Neural progenitor cell (in vitro differentiated cells): ENCODE measurements at regions not wholly inside any gene's neighbourhood (a gene's known extent, or its start where the extent isn't known, plus 50 kb on each side); places are given as distances from the start of the nearest gene placed in this dataset.

Experiments
- DNase-seq: peaks from one replicate; pipeline ENCODE4 v3.0.0-alpha.2; 2016; ENCODE audit warnings: low spot score
- H2AFZ ChIP-seq: fragments of 200-600 bp; sonication (generic); replicated peaks from 2 replicates; pipeline ENCODE4 v1.6.1; 2016; ENCODE audit warnings: antibody characterized with exemption
- H3F3A ChIP-seq: fragments of 200-600 bp; sonication (generic); 2 replicates; pipeline ENCODE4 v1.6.1; 2016; ENCODE audit warnings: antibody characterized with exemption, low read depth
- H3K27ac ChIP-seq: fragments of 200-600 bp; sonication (generic); 2 replicates; pipeline ENCODE4 v1.5.1; 2016; ENCODE audit warnings: mild to moderate bottlenecking
- H3K27me3 ChIP-seq: fragments of 200-600 bp; sonication (generic); 2 replicates; pipeline ENCODE4 v1.6.1; 2016; ENCODE audit warnings: mild to moderate bottlenecking, moderate library complexity
- H3K36me3 ChIP-seq: fragments of 200-600 bp; sonication (generic); 2 replicates; pipeline ENCODE4 v1.5.1; 2016
- H3K4me1 ChIP-seq: fragments of 200-600 bp; sonication (generic); 2 replicates; pipeline ENCODE4 v1.6.1; 2016; ENCODE audit warnings: mixed run types
- H3K4me2 ChIP-seq: fragments of 200-600 bp; sonication (generic); 2 replicates; pipeline ENCODE4 v1.6.1; 2016
- H3K4me3 ChIP-seq: fragments of 200-600 bp; sonication (generic); 2 replicates; pipeline ENCODE4 v1.5.1; 2016
- H3K79me2 ChIP-seq: fragments of 200-600 bp; sonication (generic); 2 replicates; pipeline ENCODE4 v1.6.1; 2016; ENCODE audit warnings: low read depth
- H3K9ac ChIP-seq: fragments of 200-600 bp; sonication (generic); 2 replicates; pipeline ENCODE4 v1.6.1; 2016
- H3K9me3 ChIP-seq: fragments of 200-600 bp; sonication (generic); 2 replicates; pipeline ENCODE4 v1.5.1; 2016; ENCODE audit warnings: low read depth
- H4K20me1 ChIP-seq: fragments of 200-600 bp; sonication (generic); 2 replicates; pipeline ENCODE4 v1.6.1; 2016; ENCODE audit warnings: low read depth
- H3K27ac Mint-ChIP-seq: 3 replicates; pipeline ENCODE4 v1.8.0; 2021; ENCODE audit warnings: mixed read lengths
- H3K27me3 Mint-ChIP-seq: 2 replicates; pipeline ENCODE4 v1.8.0; 2022; ENCODE audit warnings: low read depth, mild to moderate bottlenecking, inconsistent platforms, moderate library complexity, mixed read lengths; ENCODE audit not compliant: insufficient read depth
- H3K36me3 Mint-ChIP-seq: 3 replicates; pipeline ENCODE4 v1.8.0; 2021; ENCODE audit warnings: mixed read lengths
- H3K4me1 Mint-ChIP-seq: 3 replicates; pipeline ENCODE4 v1.8.0; 2021; ENCODE audit warnings: mixed read lengths
- H3K4me3 Mint-ChIP-seq: 3 replicates; pipeline ENCODE4 v1.8.0; 2021; ENCODE audit warnings: mild to moderate bottlenecking, moderate library complexity, mixed read lengths
- H3K9me3 Mint-ChIP-seq: 3 replicates; pipeline ENCODE4 v1.8.0; 2020; ENCODE audit warnings: mixed read lengths
- EZH2 ChIP-seq: fragments of 200-600 bp; sonication (generic); IDR thresholded peaks from 2 replicates; pipeline ENCODE4 v1.6.1; 2017; ENCODE audit warnings: antibody characterized with exemption, mild to moderate bottlenecking, moderate library complexity
- EZH2phosphoT487 ChIP-seq: fragments of 200-600 bp; sonication (generic); IDR thresholded peaks from 2 replicates; pipeline ENCODE4 v1.6.1; 2017; ENCODE audit warnings: antibody characterized with exemption
- TF ChIP-seq, protein P1 (sequence below): fragments of 200-600 bp; sonication (generic); IDR thresholded peaks from 2 replicates; pipeline ENCODE4 v1.5.1; 2017; ENCODE audit warnings: antibody characterized with exemption, mild to moderate bottlenecking

DNA sequence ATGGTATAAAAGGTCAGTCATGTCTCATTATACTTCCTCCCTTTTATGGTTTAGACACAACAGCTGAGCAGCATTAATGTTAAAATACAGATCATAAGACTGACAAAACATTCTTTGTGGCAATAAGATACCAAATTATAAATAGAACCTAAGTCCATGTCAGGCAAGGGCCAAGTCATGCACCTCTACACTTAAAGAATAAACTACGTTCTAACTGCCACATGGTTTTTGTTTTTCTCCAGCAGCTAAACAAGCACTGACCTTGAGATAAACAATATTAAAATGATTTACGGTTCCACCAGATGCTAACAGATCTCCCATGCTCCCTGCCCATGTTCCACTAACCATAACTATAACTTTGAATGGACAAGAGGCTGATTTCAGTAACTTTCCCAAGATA lies 368.6 kb upstream of the TFPI start:
- no peaks in the 10 kb centered on the region for H3K27me3 ChIP-seq
- no peak overlapping the region for H2AFZ ChIP-seq
- Mint-ChIP-seq H3K36me3 (no peaks in the 10 kb centered on the region), H3K27ac (no peak overlapping the region), H3K9me3 (no peaks in the 10 kb centered on the region), H3K4me1 (no peaks in the 10 kb centered on the region), H3K4me3 (no peak overlapping the region), H3K27me3 (no peaks in the 10 kb centered on the region)
- no peaks in the 10 kb centered on the region for H4K20me1 ChIP-seq
- TF ChIP-seq EZH2phosphoT487: no peak
- TF ChIP-seq EZH2: no peak
- TF ChIP-seq, protein P1, sequence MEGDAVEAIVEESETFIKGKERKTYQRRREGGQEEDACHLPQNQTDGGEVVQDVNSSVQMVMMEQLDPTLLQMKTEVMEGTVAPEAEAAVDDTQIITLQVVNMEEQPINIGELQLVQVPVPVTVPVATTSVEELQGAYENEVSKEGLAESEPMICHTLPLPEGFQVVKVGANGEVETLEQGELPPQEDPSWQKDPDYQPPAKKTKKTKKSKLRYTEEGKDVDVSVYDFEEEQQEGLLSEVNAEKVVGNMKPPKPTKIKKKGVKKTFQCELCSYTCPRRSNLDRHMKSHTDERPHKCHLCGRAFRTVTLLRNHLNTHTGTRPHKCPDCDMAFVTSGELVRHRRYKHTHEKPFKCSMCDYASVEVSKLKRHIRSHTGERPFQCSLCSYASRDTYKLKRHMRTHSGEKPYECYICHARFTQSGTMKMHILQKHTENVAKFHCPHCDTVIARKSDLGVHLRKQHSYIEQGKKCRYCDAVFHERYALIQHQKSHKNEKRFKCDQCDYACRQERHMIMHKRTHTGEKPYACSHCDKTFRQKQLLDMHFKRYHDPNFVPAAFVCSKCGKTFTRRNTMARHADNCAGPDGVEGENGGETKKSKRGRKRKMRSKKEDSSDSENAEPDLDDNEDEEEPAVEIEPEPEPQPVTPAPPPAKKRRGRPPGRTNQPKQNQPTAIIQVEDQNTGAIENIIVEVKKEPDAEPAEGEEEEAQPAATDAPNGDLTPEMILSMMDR: no peak
- no peaks in the 10 kb centered on the region for H3K36me3 ChIP-seq
- DNase-seq: no peak
- no peak overlapping the region for H3K4me3 ChIP-seq
- no peaks in the 10 kb centered on the region for H3K79me2 ChIP-seq
- H3K4me2 ChIP-seq: no peak overlapping the region
- no peaks in the 10 kb centered on the region for H3K9me3 ChIP-seq
- no peak overlapping the region for H3K9ac ChIP-seq
- no peak overlapping the region for H3K27ac ChIP-seq
- peaks cover 4% of the 10 kb centered on the region for H3F3A ChIP-seq
- peaks cover 2% of the 10 kb centered on the region for H3K4me1 ChIP-seq

DNA sequence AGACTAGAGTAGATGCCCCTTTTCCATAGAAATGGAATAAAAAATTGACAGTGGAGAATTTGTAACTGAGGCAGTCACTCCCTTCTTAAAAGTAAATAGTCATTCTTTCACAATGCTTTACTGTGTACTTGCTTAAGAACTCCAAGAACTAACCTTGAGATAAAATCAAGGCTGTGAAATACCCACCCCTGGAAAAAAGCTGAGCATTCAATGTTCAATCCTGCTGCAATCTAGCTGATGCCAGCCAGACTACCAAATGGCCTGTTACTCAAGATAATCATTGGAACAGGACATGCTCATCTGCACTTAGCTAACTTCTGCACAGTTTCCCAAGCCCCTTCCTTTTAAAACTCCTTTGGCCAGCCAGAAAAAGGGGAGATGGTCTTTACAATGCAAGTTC lies 367.4 kb upstream of the GULP1 start:
- no peak overlapping the region for H3K27ac Mint-ChIP-seq

DNA sequence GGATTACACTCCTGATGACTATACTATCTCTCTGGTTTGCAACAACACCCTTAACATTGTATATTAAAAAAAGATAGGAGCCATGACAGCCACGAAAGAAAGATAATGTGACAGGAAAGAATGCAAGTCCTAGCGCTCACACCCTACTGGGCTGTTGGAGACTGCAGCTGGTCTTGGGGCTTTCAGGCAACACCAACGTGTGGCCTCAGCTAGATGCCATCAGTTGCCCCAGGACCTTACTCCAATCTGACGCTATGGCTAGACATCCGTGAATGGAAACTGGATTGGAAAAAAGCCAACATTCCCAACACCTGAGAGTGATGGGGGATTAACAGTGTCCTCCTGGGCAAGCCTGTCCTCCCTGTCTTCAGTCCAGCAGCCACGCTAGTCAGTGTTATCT lies 357.4 kb upstream of the GULP1 start:
- no peaks in the 10 kb centered on the region for H3K36me3 Mint-ChIP-seq
- Histone ChIP-seq H2AFZ (no peak overlapping the region), H3F3A (no peaks in the 10 kb centered on the region), H3K4me3 (no peak overlapping the region), H3K27ac (no peak overlapping the region), H3K9ac (no peak overlapping the region), H3K4me1 (no peaks in the 10 kb centered on the region), H3K79me2 (no peaks in the 10 kb centered on the region), H3K36me3 (no peaks in the 10 kb centered on the region), H3K27me3 (no peaks in the 10 kb centered on the region), H4K20me1 (no peaks in the 10 kb centered on the region), H3K4me2 (no peak overlapping the region), H3K9me3 (no peaks in the 10 kb centered on the region)
- TF ChIP-seq EZH2: no peak
- no peak overlapping the region for H3K27ac Mint-ChIP-seq
- no peaks in the 10 kb centered on the region for H3K4me1 Mint-ChIP-seq
- peaks cover 2% of the 10 kb centered on the region for H3K27me3 Mint-ChIP-seq
- H3K4me3 Mint-ChIP-seq: no peak overlapping the region
- no peaks in the 10 kb centered on the region for H3K9me3 Mint-ChIP-seq
- DNase-seq: no peak

More for the DNA sequence above, 367.4 kb upstream of the GULP1 start:
- peak overlapping the region; percentile 38 for H2AFZ ChIP-seq
- no peaks in the 10 kb centered on the region for H3K4me1 ChIP-seq
- no peak for DNase-seq
- Mint-ChIP-seq H3K4me1 (no peaks in the 10 kb centered on the region), H3K4me3 (no peak overlapping the region), H3K36me3 (no peaks in the 10 kb centered on the region), H3K27me3 (no peaks in the 10 kb centered on the region), H3K9me3 (no peaks in the 10 kb centered on the region)
- H3K9me3 ChIP-seq: no peaks in the 10 kb centered on the region
- no peak overlapping the region for H3K4me3 ChIP-seq
- TF ChIP-seq, protein P1: no peak
- TF ChIP-seq EZH2 (no peak), EZH2phosphoT487 (no peak)
- no peaks in the 10 kb centered on the region for H3K79me2 ChIP-seq
- no peaks in the 10 kb centered on the region for H3K27me3 ChIP-seq
- no peak overlapping the region for H3K4me2 ChIP-seq
- no peak overlapping the region for H3K27ac ChIP-seq
- no peak overlapping the region for H3K9ac ChIP-seq
- H3K36me3 ChIP-seq: no peaks in the 10 kb centered on the region
- no peaks in the 10 kb centered on the region for H3F3A ChIP-seq
- no peaks in the 10 kb centered on the region for H4K20me1 ChIP-seq

DNA sequence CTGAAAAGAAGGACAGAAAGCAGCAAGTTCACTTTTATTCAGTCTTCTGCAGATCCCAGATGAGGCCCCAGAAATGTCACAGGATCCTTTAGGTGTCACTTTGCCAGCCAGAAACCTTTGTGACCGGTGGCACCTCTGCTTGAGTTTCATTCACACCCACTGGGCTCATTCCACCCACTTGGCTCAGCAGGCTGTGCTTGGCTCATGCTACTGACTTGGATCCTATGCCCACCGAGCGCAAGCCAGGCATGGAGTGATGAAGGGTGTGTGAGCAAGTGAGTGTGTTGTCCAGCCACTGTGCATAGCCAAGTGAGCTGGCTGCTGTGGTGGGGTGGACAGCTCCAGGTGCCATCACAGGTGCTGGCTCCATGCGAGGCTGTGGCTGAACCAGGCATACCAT lies 357.0 kb upstream of the GULP1 start:
- Histone ChIP-seq H3K9ac (no peak overlapping the region), H3F3A (no peaks in the 10 kb centered on the region), H3K4me3 (no peak overlapping the region), H3K9me3 (no peaks in the 10 kb centered on the region), H3K36me3 (no peaks in the 10 kb centered on the region), H3K79me2 (no peaks in the 10 kb centered on the region), H3K4me2 (no peak overlapping the region), H4K20me1 (no peaks in the 10 kb centered on the region), H3K27ac (no peak overlapping the region), H3K4me1 (no peaks in the 10 kb centered on the region), H2AFZ (no peak overlapping the region), H3K27me3 (no peaks in the 10 kb centered on the region)
- Mint-ChIP-seq H3K4me1 (no peaks in the 10 kb centered on the region), H3K9me3 (no peaks in the 10 kb centered on the region), H3K36me3 (no peaks in the 10 kb centered on the region), H3K27me3 (peaks cover 2% of the 10 kb centered on the region), H3K27ac (no peak overlapping the region), H3K4me3 (no peak overlapping the region)
- DNase-seq: no peak
- TF ChIP-seq EZH2phosphoT487: no peak
